GM19463 (cell line): ENCODE measurements at regions not wholly inside any gene's neighbourhood (a gene's known extent, or its start where the extent isn't known, plus 50 kb on each side); places are given as distances from the start of the nearest gene placed in this dataset.

Source experiments
- ATAC-seq: cut with Tn5 transposase; IDR thresholded peaks from one replicate; pipeline ENCODE4 v1.9.1; 2021; ENCODE audit warnings: mild to moderate bottlenecking, moderate library complexity; ENCODE audit not compliant: unreplicated experiment

- no peak for ATAC-seq
These were observed 189.6 kb upstream of the LNX1 start for GRCh38 chr4:53780736-53781400.

- no peak for ATAC-seq
These were observed 187.7 kb upstream of the LNX1 start for GRCh38 chr4:53779025-53779424.

- ATAC-seq, result no peak
These were observed 186.9 kb upstream of the LNX1 start for GRCh38 chr4:53778155-53778554.

- no peak for ATAC-seq
These were observed 186.1 kb upstream of the LNX1 start for GRCh38 chr4:53777244-53777984.

- ATAC-seq, result no peak
These were observed 184.9 kb upstream of the LNX1 start for GRCh38 chr4:53776141-53776540.

- no peak for ATAC-seq
These were observed 184.1 kb upstream of the LNX1 start for GRCh38 chr4:53775381-53775780.

GRCh38 chr4:53771326-53771725, 180.0 kb upstream of the LNX1 start:
- ATAC-seq, result no peak

GRCh38 chr4:53767482-53767881, 176.2 kb upstream of the LNX1 start:
- no peak for ATAC-seq

- ATAC-seq, result no peak
These were observed 173.6 kb upstream of the LNX1 start for GRCh38 chr4:53764761-53765490.

- ATAC-seq, result no peak
These were observed 172.7 kb upstream of the LNX1 start for GRCh38 chr4:53763813-53764597.

GRCh38 chr4:53755656-53756055, 164.4 kb upstream of the LNX1 start:
- no peak for ATAC-seq

- no peak for ATAC-seq
These were observed 160.8 kb upstream of the LNX1 start for GRCh38 chr4:53752124-53752523.

- peak; percentile 96 for ATAC-seq
These were observed 157.1 kb upstream of the LNX1 start for GRCh38 chr4:53748328-53748772.

- ATAC-seq, result no peak
These were observed 156.1 kb upstream of the LNX1 start for GRCh38 chr4:53747401-53747800.

- ATAC-seq, result no peak
These were observed 153.3 kb upstream of the LNX1 start for GRCh38 chr4:53744446-53745160.

- no peak for ATAC-seq
These were observed 143.5 kb upstream of the LNX1 start for GRCh38 chr4:53734584-53735353.

- ATAC-seq, result no peak
These were observed 142.9 kb upstream of the LNX1 start for GRCh38 chr4:53734182-53734581.

- ATAC-seq, result no peak
These were observed 141.4 kb upstream of the LNX1 start for GRCh38 chr4:53732661-53733060.

GRCh38 chr4:53730031-53730805, 138.9 kb upstream of the LNX1 start:
- no peak for ATAC-seq
